ENCODE measurements at regions not wholly inside any gene's neighbourhood (a gene's known extent, or its start where the extent isn't known, plus 50 kb on each side); places are given as distances from the start of the nearest gene placed in this dataset.

- TF ChIP-seq CTCF (IDR thresholded peaks at IDR 0.05; ENCODE audit: extremely low read depth, missing control alignments), result no peak
- no peak for DNase-seq (ENCODE audit: low spot score)
These were observed 80.6 kb upstream of the P2RY1 start for GRCh38 chr3:152754303-152754702.

GRCh38 chr3:152756807-152757206 lies 78.1 kb upstream of the P2RY1 start:
- no peak for DNase-seq (ENCODE audit: low spot score)
- TF ChIP-seq CTCF (IDR thresholded peaks at IDR 0.05; ENCODE audit: extremely low read depth, missing control alignments), result no peak

- DNase-seq (ENCODE audit: low spot score), result peak; percentile 7
- no peak for TF ChIP-seq CTCF (IDR thresholded peaks at IDR 0.05; ENCODE audit: extremely low read depth, missing control alignments)
These were observed 74.8 kb upstream of the P2RY1 start for GRCh38 chr3:152760024-152760563.

- TF ChIP-seq CTCF (IDR thresholded peaks at IDR 0.05; ENCODE audit: extremely low read depth, missing control alignments), result no peak
- DNase-seq (ENCODE audit: low spot score), result no peak
These were observed 74.3 kb upstream of the P2RY1 start for GRCh38 chr3:152760591-152760990.

GRCh38 chr3:152768478-152768877 lies 66.5 kb upstream of the P2RY1 start:
- no peak for DNase-seq (ENCODE audit: low spot score)
- no peak for TF ChIP-seq CTCF (IDR thresholded peaks at IDR 0.05; ENCODE audit: extremely low read depth, missing control alignments)

- TF ChIP-seq CTCF (IDR thresholded peaks at IDR 0.05; ENCODE audit: extremely low read depth, missing control alignments), result no peak
- peak; percentile 36 for DNase-seq (ENCODE audit: low spot score)
These were observed 65.4 kb upstream of the P2RY1 start for GRCh38 chr3:152769523-152769922.

- DNase-seq (ENCODE audit: low spot score), result no peak
- TF ChIP-seq CTCF (IDR thresholded peaks at IDR 0.05; ENCODE audit: extremely low read depth, missing control alignments), result no peak
These were observed 64.6 kb upstream of the P2RY1 start for GRCh38 chr3:152770296-152770695.

Data from GM20000 (cell line).